ENCODE measurements at regions not wholly inside any gene's neighbourhood (a gene's known extent, or its start where the extent isn't known, plus 50 kb on each side); places are given as distances from the start of the nearest gene placed in this dataset.

GRCh38 chr11:69972351-69972802 is 105.7 kb upstream of the ANO1 start:
- no peak overlapping the region for H3K9ac ChIP-seq (ENCODE audit: low read depth in 1 of 2, low read length in 2 of 2)
- H3K4me1 ChIP-seq (ENCODE audit: control insufficient read depth in 1 of 2, insufficient read depth in 2 of 2, low read length in 2 of 2), result peaks cover 17% of the 10 kb centered on the region in 2 donors
- no peaks in the 10 kb centered on the region for H3K27me3 ChIP-seq (ENCODE audit: control insufficient read depth in 1 of 2, insufficient read depth in 2 of 2, low read length in 2 of 2)
- H3K4me3 ChIP-seq (ENCODE audit: low read depth in 1 of 2, low read length in 2 of 2), result no peak overlapping the region
- H3K9me3 ChIP-seq (ENCODE audit: control insufficient read depth in 1 of 2, low read length in 2 of 2), result no peaks in the 10 kb centered on the region
- no peaks in the 10 kb centered on the region for H3K36me3 ChIP-seq (ENCODE audit: control insufficient read depth in 1 of 2, insufficient read depth in 2 of 2, low read length in 2 of 2)
- H3K27ac ChIP-seq (ENCODE audit: low read depth, low read length), result no peak overlapping the region

GRCh38 chr11:69974528-69974927 is 103.6 kb upstream of the ANO1 start:
- no peak overlapping the region for H3K27ac ChIP-seq (ENCODE audit: low read depth, low read length)
- peaks cover 17 to 28% of the 10 kb centered on the region in 2 donors for H3K4me1 ChIP-seq (ENCODE audit: control insufficient read depth in 1 of 2, insufficient read depth in 2 of 2, low read length in 2 of 2)
- H3K27me3 ChIP-seq (ENCODE audit: control insufficient read depth in 1 of 2, insufficient read depth in 2 of 2, low read length in 2 of 2), result no peaks in the 10 kb centered on the region
- no peaks in the 10 kb centered on the region for H3K9me3 ChIP-seq (ENCODE audit: control insufficient read depth in 1 of 2, low read length in 2 of 2)
- H3K9ac ChIP-seq (ENCODE audit: low read depth in 1 of 2, low read length in 2 of 2), result no peak overlapping the region
- no peaks in the 10 kb centered on the region for H3K36me3 ChIP-seq (ENCODE audit: control insufficient read depth in 1 of 2, insufficient read depth in 2 of 2, low read length in 2 of 2)
- no peak overlapping the region for H3K4me3 ChIP-seq (ENCODE audit: low read depth in 1 of 2, low read length in 2 of 2)

GRCh38 chr11:69975822-69976221 is 102.3 kb upstream of the ANO1 start:
- Histone ChIP-seq H3K27ac (ENCODE audit: low read depth, low read length) (no peak overlapping the region), H3K9me3 (ENCODE audit: control insufficient read depth in 1 of 2, low read length in 2 of 2) (no peaks in the 10 kb centered on the region), H3K36me3 (ENCODE audit: control insufficient read depth in 1 of 2, insufficient read depth in 2 of 2, low read length in 2 of 2) (no peaks in the 10 kb centered on the region), H3K4me3 (ENCODE audit: low read depth in 1 of 2, low read length in 2 of 2) (no peak overlapping the region), H3K9ac (ENCODE audit: low read depth in 1 of 2, low read length in 2 of 2) (no peak overlapping the region), H3K27me3 (ENCODE audit: control insufficient read depth in 1 of 2, insufficient read depth in 2 of 2, low read length in 2 of 2) (no peaks in the 10 kb centered on the region), H3K4me1 (ENCODE audit: control insufficient read depth in 1 of 2, insufficient read depth in 2 of 2, low read length in 2 of 2) (peaks cover 6 to 22% of the 10 kb centered on the region in 2 donors)

- no peaks in the 10 kb centered on the region for H3K36me3 ChIP-seq (ENCODE audit: control insufficient read depth in 1 of 2, insufficient read depth in 2 of 2, low read length in 2 of 2)
- no peaks in the 10 kb centered on the region for H3K27me3 ChIP-seq (ENCODE audit: control insufficient read depth in 1 of 2, insufficient read depth in 2 of 2, low read length in 2 of 2)
- H3K9me3 ChIP-seq (ENCODE audit: control insufficient read depth in 1 of 2, low read length in 2 of 2), result no peaks in the 10 kb centered on the region
- peaks cover 4 to 22% of the 10 kb centered on the region in 2 donors for H3K4me1 ChIP-seq (ENCODE audit: control insufficient read depth in 1 of 2, insufficient read depth in 2 of 2, low read length in 2 of 2)
- H3K27ac ChIP-seq (ENCODE audit: low read depth, low read length), result no peak overlapping the region
- H3K4me3 ChIP-seq (ENCODE audit: low read depth in 1 of 2, low read length in 2 of 2), result no peak overlapping the region
- no peak overlapping the region for H3K9ac ChIP-seq (ENCODE audit: low read depth in 1 of 2, low read length in 2 of 2)
These were observed 101.3 kb upstream of the ANO1 start for GRCh38 chr11:69976794-69977193.

- Histone ChIP-seq H3K9ac (ENCODE audit: low read depth in 1 of 2, low read length in 2 of 2) (no peak overlapping the region), H3K4me1 (ENCODE audit: control insufficient read depth in 1 of 2, insufficient read depth in 2 of 2, low read length in 2 of 2) (peaks cover 4 to 18% of the 10 kb centered on the region in 2 donors), H3K27me3 (ENCODE audit: control insufficient read depth in 1 of 2, insufficient read depth in 2 of 2, low read length in 2 of 2) (no peaks in the 10 kb centered on the region), H3K4me3 (ENCODE audit: low read depth in 1 of 2, low read length in 2 of 2) (no peak overlapping the region), H3K36me3 (ENCODE audit: control insufficient read depth in 1 of 2, insufficient read depth in 2 of 2, low read length in 2 of 2) (no peaks in the 10 kb centered on the region), H3K27ac (ENCODE audit: low read depth, low read length) (no peak overlapping the region), H3K9me3 (ENCODE audit: control insufficient read depth in 1 of 2, low read length in 2 of 2) (no peaks in the 10 kb centered on the region)
These were observed 100.2 kb upstream of the ANO1 start for GRCh38 chr11:69977951-69978350.

- Histone ChIP-seq H3K4me1 (ENCODE audit: control insufficient read depth in 1 of 2, insufficient read depth in 2 of 2, low read length in 2 of 2) (peaks cover 4 to 18% of the 10 kb centered on the region in 2 donors), H3K27me3 (ENCODE audit: control insufficient read depth in 1 of 2, insufficient read depth in 2 of 2, low read length in 2 of 2) (peaks cover 4 to 6% of the 10 kb centered on the region in 2 donors), H3K9ac (ENCODE audit: low read depth in 1 of 2, low read length in 2 of 2) (no peak overlapping the region), H3K27ac (ENCODE audit: low read depth, low read length) (no peak overlapping the region), H3K4me3 (ENCODE audit: low read depth in 1 of 2, low read length in 2 of 2) (no peak overlapping the region), H3K36me3 (ENCODE audit: control insufficient read depth in 1 of 2, insufficient read depth in 2 of 2, low read length in 2 of 2) (no peaks in the 10 kb centered on the region), H3K9me3 (ENCODE audit: control insufficient read depth in 1 of 2, low read length in 2 of 2) (no peaks in the 10 kb centered on the region)
These were observed 99.1 kb upstream of the ANO1 start for GRCh38 chr11:69978841-69979614.

GRCh38 chr11:69979632-69980031 is 98.5 kb upstream of the ANO1 start:
- Histone ChIP-seq H3K4me3 (ENCODE audit: low read depth in 1 of 2, low read length in 2 of 2) (no peak overlapping the region), H3K9ac (ENCODE audit: low read depth in 1 of 2, low read length in 2 of 2) (no peak overlapping the region), H3K4me1 (ENCODE audit: control insufficient read depth in 1 of 2, insufficient read depth in 2 of 2, low read length in 2 of 2) (peaks cover 5 to 13% of the 10 kb centered on the region in 2 donors), H3K9me3 (ENCODE audit: control insufficient read depth in 1 of 2, low read length in 2 of 2) (no peaks in the 10 kb centered on the region), H3K27ac (ENCODE audit: low read depth, low read length) (no peak overlapping the region), H3K27me3 (ENCODE audit: control insufficient read depth in 1 of 2, insufficient read depth in 2 of 2, low read length in 2 of 2) (peaks cover 10 to 12% of the 10 kb centered on the region in 2 donors), H3K36me3 (ENCODE audit: control insufficient read depth in 1 of 2, insufficient read depth in 2 of 2, low read length in 2 of 2) (no peaks in the 10 kb centered on the region)

GRCh38 chr11:69981119-69981784 is 96.9 kb upstream of the ANO1 start:
- H3K4me3 ChIP-seq (ENCODE audit: low read depth in 1 of 2, low read length in 2 of 2), result no peak overlapping the region
- no peaks in the 10 kb centered on the region for H3K9me3 ChIP-seq (ENCODE audit: control insufficient read depth in 1 of 2, low read length in 2 of 2)
- H3K9ac ChIP-seq (ENCODE audit: low read depth in 1 of 2, low read length in 2 of 2), result no peak overlapping the region
- peaks cover 23 to 25% of the 10 kb centered on the region in 2 donors for H3K27me3 ChIP-seq (ENCODE audit: control insufficient read depth in 1 of 2, insufficient read depth in 2 of 2, low read length in 2 of 2)
- H3K27ac ChIP-seq (ENCODE audit: low read depth, low read length), result no peak overlapping the region
- H3K4me1 ChIP-seq (ENCODE audit: control insufficient read depth in 1 of 2, insufficient read depth in 2 of 2, low read length in 2 of 2), result peaks cover 13 to 15% of the 10 kb centered on the region in 2 donors
- H3K36me3 ChIP-seq (ENCODE audit: control insufficient read depth in 1 of 2, insufficient read depth in 2 of 2, low read length in 2 of 2), result no peaks in the 10 kb centered on the region

GRCh38 chr11:69982690-69983570 is 95.2 kb upstream of the ANO1 start:
- Histone ChIP-seq H3K9ac (ENCODE audit: low read depth in 1 of 2, low read length in 2 of 2) (no peak overlapping the region), H3K27me3 (ENCODE audit: control insufficient read depth in 1 of 2, insufficient read depth in 2 of 2, low read length in 2 of 2) (peaks cover 29 to 33% of the 10 kb centered on the region in 2 donors), H3K36me3 (ENCODE audit: control insufficient read depth in 1 of 2, insufficient read depth in 2 of 2, low read length in 2 of 2) (no peaks in the 10 kb centered on the region), H3K4me3 (ENCODE audit: low read depth in 1 of 2, low read length in 2 of 2) (no peak overlapping the region), H3K4me1 (ENCODE audit: control insufficient read depth in 1 of 2, insufficient read depth in 2 of 2, low read length in 2 of 2) (peaks cover 13 to 15% of the 10 kb centered on the region in 2 donors), H3K9me3 (ENCODE audit: control insufficient read depth in 1 of 2, low read length in 2 of 2) (no peaks in the 10 kb centered on the region), H3K27ac (ENCODE audit: low read depth, low read length) (no peak overlapping the region)

- no peaks in the 10 kb centered on the region for H3K36me3 ChIP-seq (ENCODE audit: control insufficient read depth in 1 of 2, insufficient read depth in 2 of 2, low read length in 2 of 2)
- no peak overlapping the region for H3K4me3 ChIP-seq (ENCODE audit: low read depth in 1 of 2, low read length in 2 of 2)
- H3K9ac ChIP-seq (ENCODE audit: low read depth in 1 of 2, low read length in 2 of 2), result no peak overlapping the region
- H3K4me1 ChIP-seq (ENCODE audit: control insufficient read depth in 1 of 2, insufficient read depth in 2 of 2, low read length in 2 of 2), result peaks cover 12 to 15% of the 10 kb centered on the region in 2 donors
- H3K9me3 ChIP-seq (ENCODE audit: control insufficient read depth in 1 of 2, low read length in 2 of 2), result no peaks in the 10 kb centered on the region
- no peak overlapping the region for H3K27ac ChIP-seq (ENCODE audit: low read depth, low read length)
- peaks cover 29 to 34% of the 10 kb centered on the region in 2 donors for H3K27me3 ChIP-seq (ENCODE audit: control insufficient read depth in 1 of 2, insufficient read depth in 2 of 2, low read length in 2 of 2)
These were observed 94.6 kb upstream of the ANO1 start for GRCh38 chr11:69983571-69983877.
